ENCODE measurements at regions not wholly inside any gene's neighbourhood (a gene's known extent, or its start where the extent isn't known, plus 50 kb on each side); places are given as distances from the start of the nearest gene placed in this dataset.

DNA sequence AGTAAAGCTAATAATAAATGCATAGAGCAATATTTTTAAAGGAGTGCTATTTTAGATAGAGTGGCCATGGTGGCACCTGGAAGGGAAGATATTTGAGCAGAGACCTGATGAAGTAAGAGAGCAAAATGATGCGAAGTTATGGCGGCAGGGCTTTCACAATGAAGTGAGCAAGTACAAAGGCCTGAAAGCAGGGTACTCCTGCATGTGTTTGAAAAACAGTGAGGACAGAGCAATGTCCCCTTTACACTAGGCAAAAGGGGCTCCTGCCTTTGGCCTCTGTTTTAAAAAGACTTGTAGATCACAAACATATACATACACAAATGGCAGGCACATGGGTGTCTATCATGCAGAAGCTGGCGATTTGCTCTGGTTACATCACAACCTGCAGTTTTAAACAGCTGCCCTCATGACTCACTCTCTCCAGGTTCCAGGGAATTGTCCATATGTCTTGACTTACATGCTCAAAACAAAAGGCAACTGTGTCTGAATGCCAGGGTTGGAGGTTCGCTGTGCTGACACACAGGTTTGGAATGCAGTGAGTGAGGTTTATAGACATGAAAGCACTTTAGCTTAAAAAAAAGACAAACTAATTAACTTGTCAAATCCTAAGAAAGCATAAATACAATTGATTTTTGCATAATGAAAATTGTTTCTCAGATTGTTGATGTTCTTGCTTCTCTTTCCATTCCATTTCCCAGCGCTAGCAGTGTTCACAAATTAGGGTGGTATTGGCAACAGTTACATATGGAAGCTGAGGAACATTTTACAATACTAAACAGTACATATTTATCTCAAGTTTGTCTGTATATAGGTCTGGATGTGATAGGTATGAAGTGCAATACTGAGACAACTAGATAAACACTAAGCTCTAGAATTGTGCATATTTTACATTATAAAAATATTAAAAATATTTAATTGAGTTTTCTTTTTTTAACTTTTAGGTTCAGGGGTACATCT is 313.9 kb downstream of the BARHL2 start:
- peak overlapping the region; percentile 0; the same call in 1 of the 2 replicates for H3K4me2 ChIP-seq (ENCODE audit: low read depth, low read length)
- TF ChIP-seq RBM22 (optimal IDR thresholded peaks at IDR 0.05; ENCODE audit: low read length): no peak
- peak; percentile 89 for TF ChIP-seq SOX5 (CRISPR knock-in tag; IDR thresholded peaks at IDR 0.05; ENCODE audit: borderline replicate concordance)
- no peak for TF ChIP-seq HOXD1 (CRISPR knock-in tag; IDR thresholded peaks at IDR 0.05)
- no peak for TF ChIP-seq ZNF761 (CRISPR knock-in tag; conservative IDR thresholded peaks at IDR 0.05)
- TF ChIP-seq, protein P1, sequence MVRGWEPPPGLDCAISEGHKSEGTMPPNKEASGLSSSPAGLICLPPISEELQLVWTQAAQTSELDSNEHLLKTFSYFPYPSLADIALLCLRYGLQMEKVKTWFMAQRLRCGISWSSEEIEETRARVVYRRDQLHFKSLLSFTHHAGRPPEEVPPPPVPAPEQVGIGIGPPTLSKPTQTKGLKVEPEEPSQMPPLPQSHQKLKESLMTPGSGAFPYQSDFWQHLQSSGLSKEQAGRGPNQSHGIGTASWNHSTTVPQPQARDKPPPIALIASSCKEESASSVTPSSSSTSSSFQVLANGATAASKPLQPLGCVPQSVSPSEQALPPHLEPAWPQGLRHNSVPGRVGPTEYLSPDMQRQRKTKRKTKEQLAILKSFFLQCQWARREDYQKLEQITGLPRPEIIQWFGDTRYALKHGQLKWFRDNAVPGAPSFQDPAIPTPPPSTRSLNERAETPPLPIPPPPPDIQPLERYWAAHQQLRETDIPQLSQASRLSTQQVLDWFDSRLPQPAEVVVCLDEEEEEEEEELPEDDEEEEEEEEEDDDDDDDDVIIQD (CRISPR knock-in tag; IDR thresholded peaks at IDR 0.05; ENCODE audit: low read depth): 0 out of 2 replicates have a peak, but pooled peaks have one; percentile 39
- TF ChIP-seq, protein P2, sequence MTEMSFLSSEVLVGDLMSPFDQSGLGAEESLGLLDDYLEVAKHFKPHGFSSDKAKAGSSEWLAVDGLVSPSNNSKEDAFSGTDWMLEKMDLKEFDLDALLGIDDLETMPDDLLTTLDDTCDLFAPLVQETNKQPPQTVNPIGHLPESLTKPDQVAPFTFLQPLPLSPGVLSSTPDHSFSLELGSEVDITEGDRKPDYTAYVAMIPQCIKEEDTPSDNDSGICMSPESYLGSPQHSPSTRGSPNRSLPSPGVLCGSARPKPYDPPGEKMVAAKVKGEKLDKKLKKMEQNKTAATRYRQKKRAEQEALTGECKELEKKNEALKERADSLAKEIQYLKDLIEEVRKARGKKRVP (CRISPR knock-in tag; IDR thresholded peaks at IDR 0.05): peak in 1 of 2 experiments; percentile 38; a peak in 1 of 4 replicates
- TF ChIP-seq ZNF607 (CRISPR knock-in tag; IDR thresholded peaks at IDR 0.05; ENCODE audit: borderline replicate concordance): no peak
- TF ChIP-seq ISX (CRISPR knock-in tag; conservative IDR thresholded peaks at IDR 0.05): no peak
- no peak for TF ChIP-seq FOXM1 (CRISPR knock-in tag; IDR thresholded peaks at IDR 0.05)
- TF ChIP-seq, protein P3, sequence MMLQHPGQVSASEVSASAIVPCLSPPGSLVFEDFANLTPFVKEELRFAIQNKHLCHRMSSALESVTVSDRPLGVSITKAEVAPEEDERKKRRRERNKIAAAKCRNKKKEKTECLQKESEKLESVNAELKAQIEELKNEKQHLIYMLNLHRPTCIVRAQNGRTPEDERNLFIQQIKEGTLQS (CRISPR knock-in tag; IDR thresholded peaks at IDR 0.05): peak; percentile 80
- TF ChIP-seq JUND (CRISPR knock-in tag; IDR thresholded peaks at IDR 0.05): peak; percentile 81
- TF ChIP-seq, protein P4, sequence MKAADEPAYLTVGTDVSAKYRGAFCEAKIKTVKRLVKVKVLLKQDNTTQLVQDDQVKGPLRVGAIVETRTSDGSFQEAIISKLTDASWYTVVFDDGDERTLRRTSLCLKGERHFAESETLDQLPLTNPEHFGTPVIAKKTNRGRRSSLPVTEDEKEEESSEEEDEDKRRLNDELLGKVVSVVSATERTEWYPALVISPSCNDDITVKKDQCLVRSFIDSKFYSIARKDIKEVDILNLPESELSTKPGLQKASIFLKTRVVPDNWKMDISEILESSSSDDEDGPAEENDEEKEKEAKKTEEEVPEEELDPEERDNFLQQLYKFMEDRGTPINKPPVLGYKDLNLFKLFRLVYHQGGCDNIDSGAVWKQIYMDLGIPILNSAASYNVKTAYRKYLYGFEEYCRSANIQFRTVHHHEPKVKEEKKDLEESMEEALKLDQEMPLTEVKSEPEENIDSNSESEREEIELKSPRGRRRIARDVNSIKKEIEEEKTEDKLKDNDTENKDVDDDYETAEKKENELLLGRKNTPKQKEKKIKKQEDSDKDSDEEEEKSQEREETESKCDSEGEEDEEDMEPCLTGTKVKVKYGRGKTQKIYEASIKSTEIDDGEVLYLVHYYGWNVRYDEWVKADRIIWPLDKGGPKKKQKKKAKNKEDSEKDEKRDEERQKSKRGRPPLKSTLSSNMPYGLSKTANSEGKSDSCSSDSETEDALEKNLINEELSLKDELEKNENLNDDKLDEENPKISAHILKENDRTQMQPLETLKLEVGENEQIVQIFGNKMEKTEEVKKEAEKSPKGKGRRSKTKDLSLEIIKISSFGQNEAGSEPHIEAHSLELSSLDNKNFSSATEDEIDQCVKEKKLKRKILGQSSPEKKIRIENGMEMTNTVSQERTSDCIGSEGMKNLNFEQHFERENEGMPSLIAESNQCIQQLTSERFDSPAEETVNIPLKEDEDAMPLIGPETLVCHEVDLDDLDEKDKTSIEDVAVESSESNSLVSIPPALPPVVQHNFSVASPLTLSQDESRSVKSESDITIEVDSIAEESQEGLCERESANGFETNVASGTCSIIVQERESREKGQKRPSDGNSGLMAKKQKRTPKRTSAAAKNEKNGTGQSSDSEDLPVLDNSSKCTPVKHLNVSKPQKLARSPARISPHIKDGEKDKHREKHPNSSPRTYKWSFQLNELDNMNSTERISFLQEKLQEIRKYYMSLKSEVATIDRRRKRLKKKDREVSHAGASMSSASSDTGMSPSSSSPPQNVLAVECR (CRISPR knock-in tag; IDR thresholded peaks at IDR 0.05; ENCODE audit: borderline replicate concordance): no peak
- no peak for TF ChIP-seq ZC3H4 (CRISPR knock-in tag; IDR thresholded peaks at IDR 0.05; ENCODE audit: borderline replicate concordance)
- 0 out of 2 replicates have a peak, but pooled peaks have one; percentile 32 for TF ChIP-seq ELF3 (CRISPR knock-in tag; IDR thresholded peaks at IDR 0.05)
- TF ChIP-seq CBX2 (IDR thresholded peaks at IDR 0.05; ENCODE audit: low read depth, low read length): no peak
- no peak for TF ChIP-seq CBX2 (CRISPR knock-in tag; IDR thresholded peaks at IDR 0.05; ENCODE audit: low read depth)
- no peak for TF ChIP-seq ZMYM3 (CRISPR knock-in tag; IDR thresholded peaks at IDR 0.05)
- peak; percentile 29; the same call in 1 of the 2 replicates for TF ChIP-seq ZNF644 (CRISPR knock-in tag; IDR thresholded peaks at IDR 0.05; ENCODE audit: low read depth)

More for the DNA sequence above, 313.9 kb downstream of the BARHL2 start:
- 19% methylated on average over 5 of the region's 5 CpGs for WGBS (ENCODE audit: low lambda C conversion rate)
- Histone ChIP-seq H3K9ac (ENCODE audit: insufficient read depth, low read depth, low read length) (no peak overlapping the region), H3K9me3 (ENCODE audit: low read length) (no peaks in the 10 kb centered on the region), H3K27me3 (ENCODE audit: control insufficient read depth in 1 of 2, insufficient read depth in 2 of 2, low read length in 2 of 2) (no peaks in the 10 kb centered on the region), H2AFZ (ENCODE audit: low read length) (no peak overlapping the region), H3K36me3 (replicated peaks in 1 of 2; ENCODE audit: control insufficient read depth in 1 of 2, insufficient read depth in 2 of 2, low read length in 2 of 2) (no peaks in the 10 kb centered on the region), H4K20me1 (ENCODE audit: insufficient read depth, low read length) (no peaks in the 10 kb centered on the region), H3K79me2 (ENCODE audit: insufficient read depth, low read length) (no peaks in the 10 kb centered on the region), H3K4me3 (replicated peaks in 1 of 3; ENCODE audit: insufficient read depth in 1 of 3, low read depth in 2 of 3, low read length in 3 of 3) (no peak overlapping the region), H3K27ac (ENCODE audit: extremely low read length, insufficient read depth, low read length) (no peak overlapping the region), H3K4me1 (ENCODE audit: insufficient read depth, low read length) (peaks cover 16% of the 10 kb centered on the region)
- peak; percentile 93 for ATAC-seq
- ChIA-PET CTCF (ENCODE audit: low intra/inter-chr PET ratio, low total read pairs) (no interaction called here), POLR2A (no interaction called here)
- no TSS peak for BruUV-seq (replicated peaks)
- intact Hi-C loops (cut with micrococcal nuclease; ENCODE audit: unreplicated experiment) (no loop called here), in situ Hi-C loops (cut with HindIII; ENCODE audit: extremely low pct_ligation_motif_present, low pct_unique_long_range_greater_than_20kb) (no loop called here)
- peak; percentile 23 for FAIRE-seq
- peak; percentile 89 for DNase-seq (ENCODE audit: low spot score)

Measured in HepG2 (cell line).